ENCODE measurements at regions not wholly inside any gene's neighbourhood (a gene's known extent, or its start where the extent isn't known, plus 50 kb on each side); places are given as distances from the start of the nearest gene placed in this dataset.
A peak's percentile ranks its signal among the peaks of the same experiment; 100 is the strongest.

- DNase-seq (ENCODE audit: low spot score), result no peak
These were observed 250.9 kb upstream of the PDE10A start for GRCh38 chr6:165913676-165914570.

- DNase-seq (ENCODE audit: low spot score), result peak; percentile 34
These were observed 247.3 kb upstream of the PDE10A start for GRCh38 chr6:165910184-165910966.

GRCh38 chr6:165906736-165907135 is 243.7 kb upstream of the PDE10A start:
- no peak for DNase-seq (ENCODE audit: low spot score)

- DNase-seq (ENCODE audit: low spot score), result no peak
These were observed 242.7 kb upstream of the PDE10A start for GRCh38 chr6:165905744-165906143.

- no peak for DNase-seq (ENCODE audit: low spot score)
These were observed 237.9 kb upstream of the PDE10A start for GRCh38 chr6:165900970-165901369.

GRCh38 chr6:165899611-165900010 is 236.6 kb upstream of the PDE10A start:
- peak; percentile 34 for DNase-seq (ENCODE audit: low spot score)

- no peak for DNase-seq (ENCODE audit: low spot score)
These were observed 232.6 kb upstream of the PDE10A start for GRCh38 chr6:165895421-165896165.

- no peak for DNase-seq (ENCODE audit: low spot score)
These were observed 231.3 kb upstream of the PDE10A start for GRCh38 chr6:165894171-165894825.

GRCh38 chr6:165893431-165893830 is 230.4 kb upstream of the PDE10A start:
- DNase-seq (ENCODE audit: low spot score), result no peak

- no peak for DNase-seq (ENCODE audit: low spot score)
These were observed 228.3 kb upstream of the PDE10A start for GRCh38 chr6:165891320-165891719.

- no peak for DNase-seq (ENCODE audit: low spot score)
These were observed 227.3 kb upstream of the PDE10A start for GRCh38 chr6:165890404-165890735.

GRCh38 chr6:165889636-165890403 is 226.8 kb upstream of the PDE10A start:
- DNase-seq (ENCODE audit: low spot score), result peak; percentile 73

GRCh38 chr6:165886169-165886568 is 223.1 kb upstream of the PDE10A start:
- DNase-seq (ENCODE audit: low spot score), result no peak

GRCh38 chr6:165884813-165885765 is 222.0 kb upstream of the PDE10A start:
- DNase-seq (ENCODE audit: low spot score), result peak; percentile 86

- no peak for DNase-seq (ENCODE audit: low spot score)
These were observed 221.0 kb upstream of the PDE10A start for GRCh38 chr6:165883851-165884640.

- DNase-seq (ENCODE audit: low spot score), result no peak
These were observed 218.8 kb upstream of the PDE10A start for GRCh38 chr6:165881806-165882205.

- DNase-seq (ENCODE audit: low spot score), result no peak
These were observed 217.6 kb upstream of the PDE10A start for GRCh38 chr6:165880686-165881085.

- DNase-seq (ENCODE audit: low spot score), result no peak
These were observed 214.7 kb upstream of the PDE10A start for GRCh38 chr6:165877773-165878172.

GRCh38 chr6:165877192-165877591 is 214.2 kb upstream of the PDE10A start:
- DNase-seq (ENCODE audit: low spot score), result no peak
